ENCODE measurements at regions not wholly inside any gene's neighbourhood (a gene's known extent, or its start where the extent isn't known, plus 50 kb on each side); places are given as distances from the start of the nearest gene placed in this dataset.

GRCh38 chr4:28177641-28178040, 1317.0 kb downstream of the STIM2 start:
- TF ChIP-seq CTCF (IDR thresholded peaks at IDR 0.05), result no peak
- TF ChIP-seq EP300 (IDR thresholded peaks at IDR 0.05), result no peak
- TF ChIP-seq POLR2A (IDR thresholded peaks at IDR 0.05), result no peak
- no peak for TF ChIP-seq POLR2AphosphoS5 (IDR thresholded peaks at IDR 0.05)
